Islet of Langerhans (tissue), 1 donor: ENCODE measurements at regions not wholly inside any gene's neighbourhood (a gene's known extent, or its start where the extent isn't known, plus 50 kb on each side); places are given as distances from the start of the nearest gene placed in this dataset.
"Not testable (repeated sequence)": the region's sequence is repeated elsewhere in the genome, so short reads cannot be mapped to it uniquely, and the experiment has no call there.

Experiments
- FAIRE-seq: peaks from one replicate; lab custom pipeline; 2011; peaks lifted over from hg19 to GRCh38; lab: Jason Lieb, UNC

DNA sequence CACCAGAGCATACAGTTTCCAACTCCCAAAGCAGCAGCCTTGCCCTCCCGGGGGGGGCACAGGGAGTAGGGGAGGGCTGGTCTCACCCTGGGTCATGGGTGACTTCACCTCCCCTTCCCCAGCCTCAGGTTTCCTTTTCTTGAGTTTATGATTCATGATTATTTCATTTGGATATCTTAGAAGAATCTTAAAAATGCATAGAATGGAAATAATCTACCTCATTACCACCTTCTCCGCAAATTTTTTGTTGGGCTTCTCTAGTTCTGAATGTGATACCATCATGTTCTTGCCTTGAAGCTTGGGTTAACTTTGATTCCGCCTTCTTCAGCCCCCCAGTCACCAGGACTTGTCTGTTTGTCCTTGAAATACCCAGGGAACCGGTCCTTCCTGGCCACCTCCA lies 148.8 kb upstream of the ROPN1 start:
- no peak for FAIRE-seq

DNA sequence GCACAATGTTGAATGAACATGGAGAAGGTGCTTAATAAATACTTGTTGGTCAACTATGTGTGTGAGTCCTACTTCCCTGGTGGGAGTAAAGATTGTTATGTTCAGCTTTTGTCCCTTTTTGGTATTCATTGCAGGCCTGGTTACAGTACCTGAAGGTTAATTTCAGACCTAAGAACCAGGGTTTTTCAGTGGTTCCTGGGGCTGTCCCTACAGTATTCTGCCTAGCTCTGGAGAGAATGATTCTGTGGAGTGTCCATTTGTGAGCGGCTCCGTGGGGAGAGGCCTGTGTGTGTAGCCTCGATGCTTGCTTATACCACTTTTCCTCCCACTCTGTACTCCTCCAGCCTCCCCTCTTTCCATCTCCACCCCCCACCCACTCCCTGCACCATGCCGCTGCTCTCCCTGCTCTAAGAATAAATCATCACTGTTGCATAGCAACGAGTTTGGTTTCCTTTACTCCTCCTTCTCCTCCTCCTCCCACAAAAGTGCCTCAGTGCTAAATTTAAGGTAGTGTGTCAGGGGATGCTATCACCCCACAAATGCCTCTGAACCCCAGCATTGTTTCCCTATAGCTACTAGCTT lies 150.6 kb upstream of the ROPN1 start:
- no peak for FAIRE-seq

DNA sequence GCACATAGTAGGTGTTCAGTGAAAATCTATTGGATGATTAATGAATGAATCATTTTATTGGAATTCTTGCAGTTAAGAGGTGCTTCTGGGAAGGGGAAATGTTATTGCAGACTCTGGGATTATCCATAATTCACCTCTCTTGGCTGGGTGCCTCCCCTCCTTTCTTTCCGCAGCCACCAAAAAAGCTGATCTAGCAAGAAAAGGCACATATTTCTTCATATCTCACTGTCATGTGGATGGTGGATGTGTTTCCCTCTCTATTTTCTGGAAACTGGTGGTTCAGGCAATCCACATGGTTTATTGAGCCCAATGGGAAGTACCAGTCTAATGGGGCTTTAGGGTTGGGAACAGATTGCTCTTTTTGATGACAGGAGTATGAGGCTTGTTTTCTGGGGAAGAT lies 151.1 kb upstream of the ROPN1 start:
- no peak for FAIRE-seq

DNA sequence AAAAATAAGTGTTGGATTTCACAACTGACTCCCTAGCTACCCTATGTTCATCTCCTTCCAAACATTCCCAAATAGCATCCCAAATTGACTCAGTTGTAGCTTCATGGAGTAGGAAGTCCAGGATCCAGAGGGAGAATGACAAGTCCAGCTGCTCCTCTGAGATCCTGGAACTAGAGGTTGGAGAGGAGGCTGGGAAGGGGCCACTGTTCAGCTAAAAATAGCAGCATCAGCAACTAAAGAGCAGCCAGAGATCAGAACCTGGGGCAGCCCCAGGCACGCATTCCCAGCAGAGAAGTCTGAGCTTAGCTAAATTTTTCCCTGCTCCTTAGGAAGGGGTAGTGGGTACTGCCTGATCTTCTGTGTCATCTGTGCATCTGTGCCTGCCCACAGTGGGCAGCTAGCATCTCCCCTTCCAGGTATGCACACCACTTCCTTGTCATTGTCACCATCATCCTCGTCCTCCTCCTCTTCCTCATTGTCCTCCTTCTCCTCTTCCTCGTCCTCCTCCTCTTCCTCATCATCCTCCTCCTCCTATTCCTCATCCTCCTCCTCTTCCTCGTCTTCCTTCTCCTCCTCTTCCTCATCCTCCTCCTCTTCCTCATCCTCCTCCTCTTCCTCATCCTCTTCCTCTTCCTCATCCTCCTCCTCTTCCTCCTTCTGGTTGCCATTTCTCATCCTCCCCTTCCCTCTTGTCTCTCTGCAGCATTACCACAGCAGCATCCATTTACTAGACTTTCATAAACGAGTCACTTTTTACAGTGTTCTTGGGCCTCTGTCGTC lies 152.3 kb upstream of the ROPN1 start:
- FAIRE-seq: no peak

DNA sequence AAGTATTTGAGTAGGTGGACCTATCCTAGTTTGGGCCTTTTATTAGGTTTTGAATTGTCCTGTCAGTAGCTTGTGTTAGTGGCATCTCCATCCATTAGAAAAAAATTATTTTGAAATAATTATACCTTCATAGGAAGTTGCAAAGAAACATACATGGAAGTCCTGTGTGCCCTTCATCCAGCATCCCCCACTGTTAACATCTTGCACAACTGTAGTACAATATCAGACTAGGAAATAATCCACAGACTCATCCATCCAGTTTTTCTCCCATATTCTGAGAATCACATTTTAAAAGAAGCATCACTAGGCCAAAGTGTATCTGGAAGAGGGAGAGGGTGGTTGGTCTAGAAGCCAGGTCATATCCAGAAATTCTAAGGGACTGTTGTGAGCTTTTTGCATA lies 155.5 kb upstream of the ROPN1 start:
- no peak for FAIRE-seq

DNA sequence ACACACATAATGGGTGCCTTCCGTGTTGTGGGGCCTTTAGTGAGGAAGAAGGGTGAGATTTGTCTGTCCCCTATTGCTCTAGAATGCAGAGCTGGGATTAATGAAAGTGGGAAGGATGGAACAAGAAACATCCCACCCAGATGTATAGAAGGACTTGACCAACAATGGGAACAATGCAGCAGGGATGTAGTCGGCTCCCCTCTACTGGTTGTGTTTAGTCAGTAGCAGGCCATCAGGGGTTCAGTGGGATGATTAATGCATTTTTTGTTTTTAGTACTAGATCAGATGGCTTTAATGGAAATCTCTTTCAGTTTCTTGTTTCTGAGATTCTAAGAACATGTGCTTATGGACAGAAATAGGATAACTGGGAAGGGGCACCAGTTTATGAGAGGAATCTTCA lies 156.0 kb upstream of the ROPN1 start:
- no peak for FAIRE-seq

DNA sequence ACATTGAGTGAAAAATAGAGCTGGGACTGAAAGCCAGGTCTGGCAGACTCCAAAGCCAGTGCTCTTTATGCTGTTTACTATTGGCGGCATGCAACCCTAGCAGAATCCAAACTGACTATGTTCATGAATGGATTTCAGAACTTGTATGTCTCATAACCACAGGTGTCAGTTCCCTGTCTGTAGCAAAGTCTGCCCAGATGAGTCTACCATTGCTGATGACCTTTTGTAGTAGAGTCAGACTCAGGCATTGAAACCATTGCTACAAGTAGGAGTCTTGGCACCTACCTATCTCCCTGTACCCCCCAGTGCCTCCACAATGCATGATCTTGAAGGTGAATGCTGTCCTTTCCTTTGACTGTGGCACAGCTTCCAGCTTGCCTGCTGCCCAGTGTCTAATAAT lies 157.2 kb upstream of the ROPN1 start:
- FAIRE-seq: no peak

DNA sequence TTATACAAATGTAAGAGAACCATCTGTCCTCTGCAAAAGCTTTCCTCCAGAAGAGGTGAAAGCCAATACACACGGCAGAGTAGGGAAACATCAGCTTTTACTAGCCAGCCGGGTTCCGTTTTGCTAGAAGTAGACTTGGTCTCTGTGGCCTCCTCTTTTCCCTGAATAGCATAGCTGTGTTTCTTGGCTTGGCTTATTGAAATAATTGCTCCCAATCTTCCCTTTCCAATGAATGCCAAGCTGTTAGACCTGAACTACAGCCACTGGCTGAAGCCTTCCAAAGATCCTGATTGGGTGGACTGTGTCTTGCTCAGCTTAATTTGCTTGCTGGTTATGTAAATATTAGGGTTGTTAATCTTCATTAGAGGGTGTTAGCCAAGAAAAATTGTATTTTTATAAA lies 157.8 kb upstream of the ROPN1 start:
- FAIRE-seq: peak; percentile 90

DNA sequence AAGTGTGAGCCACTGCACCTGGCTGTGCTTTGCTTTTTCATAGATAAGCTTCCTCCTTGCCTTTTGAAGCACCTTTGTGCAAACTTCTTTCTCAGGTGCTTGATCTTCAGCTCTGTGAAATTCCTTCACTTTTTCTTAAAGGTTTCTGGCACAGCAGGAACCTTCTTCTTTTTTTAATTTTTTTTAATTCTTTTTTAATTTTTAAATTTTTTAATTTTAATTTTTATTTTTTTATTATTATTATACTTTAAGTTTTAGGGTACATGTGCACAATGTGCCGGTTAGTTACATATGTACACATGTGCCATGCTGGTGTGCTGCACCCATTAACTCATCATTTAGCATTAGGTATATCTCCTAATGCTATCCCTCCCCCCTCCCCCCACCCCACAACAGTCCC lies 161.0 kb upstream of the ROPN1 start:
- FAIRE-seq: not testable (repeated sequence)

DNA sequence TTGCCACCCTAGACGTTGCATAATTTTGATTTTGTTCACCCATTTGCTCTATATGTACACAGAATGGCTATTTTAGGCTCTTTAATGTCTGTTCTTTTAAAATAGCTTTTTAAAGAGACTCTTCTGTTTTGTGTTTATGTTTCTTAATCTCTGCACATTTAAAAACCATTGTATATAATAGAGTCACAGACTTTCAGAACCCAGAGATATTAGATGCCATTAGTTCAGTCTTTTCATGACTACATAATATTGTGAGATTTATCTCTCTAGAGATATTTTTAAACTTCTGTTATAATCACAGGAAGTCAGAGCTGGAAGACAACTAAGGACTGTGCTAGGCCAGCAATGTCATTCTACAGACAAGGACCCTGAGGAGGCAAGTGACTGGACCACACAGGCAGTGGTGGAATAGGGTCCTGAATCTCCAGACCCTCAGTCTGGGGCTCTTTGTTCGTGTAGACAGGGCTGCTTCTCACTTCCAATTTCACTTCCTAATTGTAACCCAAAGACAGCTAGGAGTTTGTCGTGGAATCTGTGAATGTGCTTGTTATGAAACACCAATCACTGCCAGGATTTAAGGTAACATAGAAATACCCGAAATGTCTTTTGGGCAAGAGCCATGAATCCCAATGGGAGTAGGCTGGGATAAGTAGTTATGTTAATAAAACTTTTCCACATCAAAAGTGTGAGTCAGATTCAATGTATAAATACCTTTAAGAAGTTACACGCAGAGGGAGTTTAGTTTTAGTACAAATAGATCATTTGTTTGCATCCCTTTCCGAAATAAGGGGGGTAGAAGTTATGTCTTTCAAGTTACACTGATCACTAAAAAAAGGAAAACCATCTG lies 165.2 kb upstream of the ROPN1 start:
- FAIRE-seq: no peak

DNA sequence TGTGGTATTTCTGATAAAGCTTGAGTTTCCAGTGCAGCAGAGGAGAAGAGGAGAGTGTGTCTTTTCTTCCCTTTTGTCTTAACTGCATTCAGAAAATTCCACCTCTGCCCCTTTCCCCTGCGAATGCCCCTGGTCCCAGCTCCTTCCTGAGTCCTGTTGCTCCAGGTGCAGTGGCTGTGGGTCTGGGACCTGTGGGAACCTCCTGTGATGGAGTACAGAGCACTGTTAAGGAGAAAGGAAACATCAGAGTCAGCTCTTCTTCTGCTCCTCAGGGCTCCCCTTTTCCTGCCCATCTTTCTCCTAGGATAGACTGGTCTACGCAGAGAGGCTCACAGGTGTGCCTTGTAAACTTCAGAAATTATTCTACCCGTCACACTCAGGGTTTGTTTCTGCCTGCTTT lies 165.8 kb upstream of the ROPN1 start:
- no peak for FAIRE-seq

DNA sequence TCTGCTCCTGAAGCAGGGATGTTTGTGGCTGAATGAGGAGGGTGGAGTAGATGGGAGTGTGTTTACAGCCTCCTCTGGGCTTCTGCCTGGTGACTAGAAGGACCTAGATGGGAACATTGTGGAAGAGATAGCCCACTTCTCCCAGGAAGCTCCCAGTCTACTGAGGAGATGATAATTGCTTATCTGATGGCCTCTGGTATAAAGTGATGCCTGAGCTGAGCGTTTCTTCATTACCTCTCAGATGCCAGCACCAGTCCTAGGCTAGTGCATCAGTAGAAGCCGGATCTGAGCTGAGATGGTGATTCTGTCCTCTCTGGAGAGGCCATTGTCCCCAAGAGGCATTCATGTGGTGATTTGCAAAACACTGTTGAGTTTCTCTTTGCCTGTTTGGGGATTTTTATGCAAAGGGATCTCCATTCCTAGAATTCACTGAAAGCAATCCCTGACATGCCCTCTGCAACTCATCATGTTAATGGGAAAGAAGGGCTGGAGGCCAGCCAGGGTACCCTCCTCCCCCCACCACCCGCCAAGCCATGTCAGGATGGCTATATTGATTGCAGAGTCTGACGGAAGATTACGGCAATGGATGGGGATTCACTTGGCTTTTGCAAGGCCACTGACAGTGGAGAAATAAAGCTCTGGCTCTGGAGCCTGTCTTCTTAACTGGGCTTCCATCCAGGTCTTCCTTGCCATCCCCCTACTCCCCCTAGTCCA lies 166.4 kb upstream of the ROPN1 start:
- FAIRE-seq: no peak

DNA sequence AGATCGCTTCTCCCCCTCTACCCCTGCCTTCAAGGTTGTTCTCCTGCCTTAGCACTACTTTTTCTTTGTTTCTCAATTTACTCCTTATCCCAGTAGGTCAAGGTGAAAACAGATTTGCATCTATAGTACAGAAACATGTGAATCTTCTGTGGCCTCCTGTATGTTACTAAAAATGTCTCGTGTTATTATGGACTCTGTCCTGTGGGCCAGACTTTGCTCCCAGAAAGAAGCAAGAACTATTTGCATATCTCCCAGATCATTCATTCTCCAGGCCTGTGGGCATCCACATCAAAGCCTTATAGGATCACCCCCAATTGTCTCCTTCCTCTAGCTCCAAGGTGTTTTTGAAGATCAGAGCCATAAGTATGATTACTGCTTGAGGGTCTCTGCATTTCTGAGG lies 169.5 kb upstream of the ROPN1 start:
- no peak for FAIRE-seq

DNA sequence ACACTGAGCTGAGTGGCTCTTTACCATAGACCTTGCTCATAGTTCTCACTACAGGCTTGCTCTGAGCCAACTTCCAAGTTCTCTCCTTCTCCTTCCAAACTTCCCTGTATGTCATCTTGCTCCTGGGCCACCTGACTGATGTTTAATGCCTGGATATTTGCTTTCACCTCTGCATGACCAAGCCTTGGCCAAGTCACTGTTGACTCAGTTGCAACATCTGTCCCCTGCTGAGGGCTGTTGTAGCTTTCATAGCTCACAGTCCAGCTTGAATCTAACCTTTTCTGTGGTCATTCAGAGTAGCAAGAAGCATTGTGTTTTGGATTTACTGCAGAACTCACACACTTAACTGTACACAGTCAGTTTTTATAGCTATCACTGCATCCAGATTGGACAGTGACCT lies 171.8 kb upstream of the ROPN1 start:
- FAIRE-seq: no peak

DNA sequence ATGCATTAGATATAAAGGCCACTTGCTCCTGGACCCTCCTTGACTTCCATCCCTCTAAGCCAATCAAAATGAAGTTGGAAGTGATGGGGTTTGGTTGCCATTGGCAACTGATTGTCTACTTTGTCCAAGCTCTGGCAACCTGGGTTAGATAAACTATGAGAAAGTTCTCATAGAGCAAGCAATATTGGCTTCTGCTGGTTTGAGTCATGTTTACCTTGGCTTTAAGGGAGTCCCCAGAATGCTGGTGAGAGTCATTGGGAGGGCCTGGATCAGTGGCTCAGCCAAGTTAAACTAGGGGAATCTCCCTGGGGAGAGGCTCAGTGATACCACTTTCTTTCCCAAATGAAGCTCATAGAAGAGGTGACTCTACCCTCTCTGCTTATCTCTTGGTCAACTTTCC lies 176.3 kb upstream of the ROPN1 start:
- FAIRE-seq: no peak

DNA sequence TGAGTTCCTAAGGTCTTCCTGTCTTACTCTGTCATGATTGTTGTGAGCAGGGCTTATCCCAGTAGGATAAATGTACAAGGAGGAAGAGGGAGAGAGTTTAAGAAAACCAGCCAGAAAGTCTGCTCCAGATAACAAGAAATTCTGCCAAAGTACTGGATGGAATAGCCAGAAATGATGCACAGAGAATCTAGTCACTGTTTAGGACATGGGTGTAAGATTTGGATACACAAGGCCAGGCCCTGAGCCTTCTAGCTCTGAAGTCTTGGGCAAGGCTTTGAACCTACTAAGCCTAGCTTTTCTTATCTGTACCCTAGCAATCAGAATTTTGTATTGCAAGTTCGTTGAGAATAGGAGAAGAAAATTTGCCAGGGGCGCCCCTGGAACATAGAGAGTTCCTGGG lies 180.4 kb upstream of the ROPN1 start:
- no peak for FAIRE-seq

DNA sequence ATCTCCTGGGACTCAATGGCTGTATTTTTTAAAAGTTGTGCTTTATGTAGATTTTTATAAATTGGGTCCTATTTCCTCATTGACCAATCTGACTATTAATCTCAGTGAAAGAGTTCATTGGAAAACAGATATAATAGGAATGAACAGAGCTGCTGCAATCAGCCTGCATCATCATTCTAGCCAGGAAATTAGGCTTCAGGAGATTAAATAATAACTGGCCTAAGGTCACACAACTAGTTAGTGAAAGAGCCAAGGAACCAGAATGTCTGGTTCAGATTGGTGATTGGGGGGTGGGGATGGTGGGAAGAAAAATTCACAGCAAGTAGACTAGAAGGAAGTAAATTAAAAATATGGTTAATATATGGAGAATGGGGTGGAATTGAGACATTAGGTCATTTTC lies 180.9 kb upstream of the ROPN1 start:
- peak; percentile 43 for FAIRE-seq

DNA sequence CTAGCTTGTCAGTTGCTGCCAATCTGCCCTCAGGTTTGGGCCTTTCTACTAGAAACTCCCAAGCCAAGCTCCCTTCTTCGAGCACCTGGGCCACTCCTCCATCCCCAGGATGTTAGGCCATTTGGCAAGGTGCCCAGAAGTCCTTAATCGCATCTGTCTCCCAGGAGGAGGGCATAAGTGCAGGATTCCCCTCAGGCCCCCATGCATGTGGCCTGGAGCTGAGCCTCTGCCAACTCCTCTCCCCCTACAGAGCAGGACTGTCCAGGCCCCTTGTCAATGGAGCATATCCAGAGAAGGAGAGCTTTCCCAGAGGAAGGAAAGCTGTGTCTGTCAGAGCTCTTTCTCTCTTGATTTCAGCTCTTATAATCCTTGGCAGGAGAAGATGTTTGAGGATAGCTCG lies 182.6 kb upstream of the ROPN1 start:
- no peak for FAIRE-seq

DNA sequence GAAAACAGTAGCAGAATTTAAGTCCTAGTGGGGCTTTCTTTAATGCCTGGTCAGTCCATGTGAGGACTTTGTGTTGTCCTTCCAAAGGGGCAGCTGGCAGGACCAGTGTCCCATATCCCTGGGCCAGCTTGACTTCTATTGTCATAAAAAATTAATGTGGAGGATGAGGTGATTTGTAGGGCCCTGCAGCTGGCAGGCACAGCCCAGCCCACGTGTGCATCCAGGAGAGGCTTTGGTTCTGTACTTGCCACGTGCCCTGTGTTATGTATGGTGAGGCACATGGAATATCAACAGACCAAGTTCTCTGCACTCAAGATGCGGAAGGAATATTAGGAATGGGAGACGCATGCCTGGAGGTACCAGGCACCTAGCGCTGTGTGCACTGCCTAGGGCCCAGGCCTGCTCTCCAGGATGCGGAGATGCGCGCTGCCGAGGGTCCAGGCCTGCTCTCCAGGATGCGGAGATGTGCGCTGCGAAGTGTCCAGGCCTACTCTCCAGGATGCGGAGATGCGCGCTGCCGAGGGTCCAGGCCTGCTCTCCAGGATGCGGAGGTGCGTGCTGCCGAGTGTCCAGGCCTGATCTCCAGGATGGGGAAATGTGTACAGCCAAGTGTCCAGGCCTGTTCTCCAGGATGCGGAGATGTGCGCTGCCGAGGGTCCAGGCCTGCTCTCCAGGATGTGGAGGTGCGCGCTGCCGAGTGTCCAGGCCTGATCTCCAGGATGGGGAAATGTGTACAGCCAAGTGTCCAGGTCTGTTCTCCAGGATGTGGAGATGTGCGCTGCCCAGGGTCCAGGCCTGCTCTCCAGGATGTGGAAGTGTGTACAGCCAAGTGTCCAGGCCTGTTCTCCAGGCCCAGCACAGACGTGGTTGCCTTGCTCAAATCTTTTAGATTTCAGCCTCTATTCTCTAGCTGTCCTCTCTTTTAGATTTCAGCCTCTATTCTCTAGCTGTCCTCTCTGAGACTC lies 183.3 kb upstream of the ROPN1 start:
- no peak for FAIRE-seq

DNA sequence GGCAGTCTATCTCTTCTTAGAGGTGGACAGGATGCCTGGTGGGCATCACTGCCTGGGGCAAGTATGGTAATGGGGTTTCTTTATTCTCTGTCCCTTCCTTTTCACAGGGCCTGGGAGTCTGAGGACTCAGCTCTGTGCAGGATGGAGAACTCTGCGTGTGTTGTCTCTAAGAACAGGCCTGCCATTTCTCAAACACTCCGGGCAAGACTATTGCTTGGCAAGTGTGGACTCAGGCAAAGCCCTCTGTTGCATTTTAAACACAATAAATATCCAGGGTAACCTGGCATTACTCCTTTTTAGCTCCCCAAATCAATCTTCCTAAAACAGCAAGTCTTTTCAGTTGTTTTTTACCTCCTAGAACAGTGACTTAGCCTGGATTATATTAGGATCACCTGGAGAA lies 185.1 kb upstream of the ROPN1 start:
- no peak for FAIRE-seq

DNA sequence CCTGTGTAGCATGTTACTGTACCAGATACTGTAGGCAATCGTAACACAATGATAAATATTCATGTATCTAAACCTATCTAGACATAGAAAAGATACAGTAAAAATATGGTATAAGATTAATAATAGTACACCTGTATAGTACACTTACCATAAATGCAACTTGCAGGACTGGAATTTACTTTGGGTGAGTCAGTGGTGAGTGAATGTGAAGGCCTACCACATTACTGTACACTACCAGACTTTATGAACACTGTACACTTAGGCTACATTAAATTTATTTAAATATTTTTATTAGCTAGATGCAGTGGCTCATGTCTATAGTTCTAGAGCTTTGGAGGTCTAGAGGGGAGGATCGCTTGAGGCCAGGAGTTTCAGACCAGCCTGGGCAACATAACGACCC lies 186.6 kb upstream of the ROPN1 start:
- no peak for FAIRE-seq

DNA sequence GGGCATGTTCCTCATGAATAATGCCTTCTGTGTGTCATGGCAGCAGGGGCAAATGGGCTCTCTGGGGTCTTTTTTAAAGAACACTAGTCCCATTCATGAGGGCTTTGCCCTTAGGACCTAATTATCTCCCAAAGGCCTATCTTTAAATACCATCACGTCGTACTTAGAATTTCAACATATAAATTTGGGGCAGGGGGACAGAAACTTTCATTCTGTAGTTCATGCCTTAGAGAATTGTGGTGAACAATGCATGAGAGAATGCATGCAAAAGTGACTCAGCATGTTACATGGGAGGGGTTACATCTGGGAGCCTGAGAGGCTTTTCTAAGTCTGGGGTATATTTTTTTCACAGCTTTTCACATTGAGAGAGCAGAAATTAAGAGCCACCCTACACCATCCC lies 208.5 kb upstream of the ROPN1 start:
- no peak for FAIRE-seq
